ENCODE measurements at regions not wholly inside any gene's neighbourhood (a gene's known extent, or its start where the extent isn't known, plus 50 kb on each side); places are given as distances from the start of the nearest gene placed in this dataset.

GRCh38 chr5:110203661-110204060 is 513.9 kb downstream of the MAN2A1 start:
- H3K27me3 ChIP-seq, result no peaks in the 10 kb centered on the region
- H3K4me3 ChIP-seq, result no peak overlapping the region
- H3K27ac ChIP-seq, result no peak overlapping the region
- intact Hi-C loops (cut with DNase I), result no loop called here
- no peak for DNase-seq
- H3K36me3 ChIP-seq (replicated peaks in 1 of 2), result no peaks in the 10 kb centered on the region
- H3K4me1 ChIP-seq (replicated peaks in 1 of 2), result no peaks in the 10 kb centered on the region
- no peaks in the 10 kb centered on the region for H3K9me3 ChIP-seq (replicated peaks in 1 of 3)
- TF ChIP-seq, protein P1, sequence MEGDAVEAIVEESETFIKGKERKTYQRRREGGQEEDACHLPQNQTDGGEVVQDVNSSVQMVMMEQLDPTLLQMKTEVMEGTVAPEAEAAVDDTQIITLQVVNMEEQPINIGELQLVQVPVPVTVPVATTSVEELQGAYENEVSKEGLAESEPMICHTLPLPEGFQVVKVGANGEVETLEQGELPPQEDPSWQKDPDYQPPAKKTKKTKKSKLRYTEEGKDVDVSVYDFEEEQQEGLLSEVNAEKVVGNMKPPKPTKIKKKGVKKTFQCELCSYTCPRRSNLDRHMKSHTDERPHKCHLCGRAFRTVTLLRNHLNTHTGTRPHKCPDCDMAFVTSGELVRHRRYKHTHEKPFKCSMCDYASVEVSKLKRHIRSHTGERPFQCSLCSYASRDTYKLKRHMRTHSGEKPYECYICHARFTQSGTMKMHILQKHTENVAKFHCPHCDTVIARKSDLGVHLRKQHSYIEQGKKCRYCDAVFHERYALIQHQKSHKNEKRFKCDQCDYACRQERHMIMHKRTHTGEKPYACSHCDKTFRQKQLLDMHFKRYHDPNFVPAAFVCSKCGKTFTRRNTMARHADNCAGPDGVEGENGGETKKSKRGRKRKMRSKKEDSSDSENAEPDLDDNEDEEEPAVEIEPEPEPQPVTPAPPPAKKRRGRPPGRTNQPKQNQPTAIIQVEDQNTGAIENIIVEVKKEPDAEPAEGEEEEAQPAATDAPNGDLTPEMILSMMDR (IDR thresholded peaks at IDR 0.05), result no peak
- no peak for TF ChIP-seq POLR2A (IDR thresholded peaks at IDR 0.05)

- H3K27me3 ChIP-seq, result no peaks in the 10 kb centered on the region
- DNase-seq, result no peak
- 69 to 82% (median 75%) methylated on average over 3 of the region's 3 CpGs for WGBS, 4 donors
- intact Hi-C loops (cut with DNase I), result no loop called here
- no peaks in the 10 kb centered on the region for H3K36me3 ChIP-seq (replicated peaks in 1 of 2)
- H3K9me3 ChIP-seq (replicated peaks in 1 of 3), result no peaks in the 10 kb centered on the region
- TF ChIP-seq POLR2A (IDR thresholded peaks at IDR 0.05), result no peak
- TF ChIP-seq, protein P1 (IDR thresholded peaks at IDR 0.05), result no peak
- H3K4me3 ChIP-seq, result no peak overlapping the region
- H3K4me1 ChIP-seq (replicated peaks in 1 of 2), result no peaks in the 10 kb centered on the region
- H3K27ac ChIP-seq, result no peak overlapping the region
Observed at GRCh38 chr5:110209401-110209800, 517.1 kb downstream of the TMEM232 start.

- H3K9me3 ChIP-seq (replicated peaks in 1 of 3), result no peaks in the 10 kb centered on the region
- no peak overlapping the region for H3K27ac ChIP-seq
- no peak overlapping the region for H3K4me3 ChIP-seq
- no peaks in the 10 kb centered on the region for H3K27me3 ChIP-seq
- WGBS, 4 donors, result 38 to 89% (median 78%) methylated on average over 1 of the region's 1 CpG; no CpG with 5 or more reads in 1 of the 4 donors
- no peaks in the 10 kb centered on the region for H3K4me1 ChIP-seq (replicated peaks in 1 of 2)
- no peak for DNase-seq
- no peaks in the 10 kb centered on the region for H3K36me3 ChIP-seq (replicated peaks in 1 of 2)
- intact Hi-C loops (cut with DNase I), result no loop called here
- TF ChIP-seq POLR2A (IDR thresholded peaks at IDR 0.05), result no peak
- TF ChIP-seq, protein P1 (IDR thresholded peaks at IDR 0.05), result no peak
Observed at GRCh38 chr5:110218981-110219380, 507.5 kb downstream of the TMEM232 start.

DNA sequence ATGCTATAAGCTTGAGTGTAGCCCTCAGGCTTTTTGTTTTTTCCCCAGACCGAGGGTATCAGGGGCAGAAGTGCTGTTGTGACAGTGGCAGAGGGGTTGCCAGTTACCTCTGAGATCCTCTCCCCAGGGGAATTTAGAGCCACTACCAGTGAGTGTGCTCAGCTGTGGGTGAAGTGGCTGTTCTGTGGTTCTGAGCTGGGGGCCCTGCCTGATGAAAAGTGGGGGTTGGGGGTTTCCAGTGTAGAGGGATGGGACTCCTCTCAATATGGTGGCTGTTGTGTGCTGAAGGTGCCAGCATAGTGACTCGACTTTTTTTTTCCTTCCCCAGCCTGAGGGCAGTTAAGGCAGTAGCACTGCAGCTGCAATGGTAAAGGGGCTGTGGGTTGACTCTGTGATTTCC is 506.7 kb downstream of the TMEM232 start:
- TF ChIP-seq POLR2A (IDR thresholded peaks at IDR 0.05), result no peak
- TF ChIP-seq, protein P1 (IDR thresholded peaks at IDR 0.05), result no peak
- Histone ChIP-seq H3K27ac (no peak overlapping the region), H3K4me1 (replicated peaks in 1 of 2) (no peaks in the 10 kb centered on the region), H3K9me3 (replicated peaks in 1 of 3) (no peaks in the 10 kb centered on the region), H3K36me3 (replicated peaks in 1 of 2) (no peaks in the 10 kb centered on the region), H3K4me3 (no peak overlapping the region), H3K27me3 (no peaks in the 10 kb centered on the region)
- DNase-seq, result no peak
- 40 to 68% (median 64%) methylated on average over 2 of the region's 2 CpGs for WGBS, 4 donors
- intact Hi-C loops (cut with DNase I), result no loop called here

All from adrenal gland (tissue), 9 donors.